Parathyroid adenoma (tissue), 2 donors: ENCODE measurements at regions not wholly inside any gene's neighbourhood (a gene's known extent, or its start where the extent isn't known, plus 50 kb on each side); places are given as distances from the start of the nearest gene placed in this dataset.

Experiments
- H2AFZ ChIP-seq: fragments of 300-600 bp; sonication (generic); one replicate; pipeline ENCODE4 v1.7.0; 2017; ENCODE audit warnings: antibody characterized with exemption, mild to moderate bottlenecking
- H3K27ac ChIP-seq: fragments of 300-600 bp; sonication (generic); one replicate; pipeline ENCODE4 v1.7.0; 2017
- H3K27me3 ChIP-seq: fragments of 300-600 bp; sonication (generic); one replicate; pipeline ENCODE4 v1.7.0; 2017; ENCODE audit warnings: low read length; ENCODE audit not compliant: control insufficient read depth, insufficient read depth
- H3K36me3 ChIP-seq: fragments of 300-600 bp; sonication (generic); one replicate; pipeline ENCODE4 v1.7.0; 2017; ENCODE audit warnings: low read length; ENCODE audit not compliant: control insufficient read depth, insufficient read depth
- H3K4me1 ChIP-seq: fragments of 300-600 bp; sonication (generic); one replicate; pipeline ENCODE4 v1.7.0; 2017; ENCODE audit warnings: control low read depth
- H3K4me2 ChIP-seq: fragments of 300-600 bp; sonication (generic); one replicate; pipeline ENCODE4 v1.7.0; 2017; ENCODE audit warnings: low read length
- H3K4me3 ChIP-seq: fragments of 300-600 bp; sonication (generic); one replicate; pipeline ENCODE4 v1.7.0; 2017; ENCODE audit warnings: low read depth, low read length
- H3K79me2 ChIP-seq: fragments of 300-600 bp; sonication (generic); one replicate; pipeline ENCODE4 v1.7.0; 2017; ENCODE audit warnings: control low read depth
- H3K9ac ChIP-seq: fragments of 300-600 bp; sonication (generic); one replicate; pipeline ENCODE4 v1.7.0; 2017; ENCODE audit warnings: mild to moderate bottlenecking
- H3K9me3 ChIP-seq: fragments of 300-600 bp; sonication (generic); one replicate; pipeline ENCODE4 v1.7.0; 2017; ENCODE audit warnings: low read length; ENCODE audit not compliant: control insufficient read depth
- CTCF ChIP-seq: fragments of 300-600 bp; sonication (generic); IDR thresholded peaks from one replicate; pipeline ENCODE4 v1.7.0; 2017; ENCODE audit warnings: antibody characterized with exemption, mild to moderate bottlenecking
- donor health status: primary hyperparathyroidism.

- no peak overlapping the region for H3K4me2 ChIP-seq
- no peaks in the 10 kb centered on the region for H3K4me1 ChIP-seq
- no peak overlapping the region for H3K4me3 ChIP-seq
- no peaks in the 10 kb centered on the region for H3K9me3 ChIP-seq
- H3K36me3 ChIP-seq = no peaks in the 10 kb centered on the region
- H3K27ac ChIP-seq = no peak overlapping the region
- no peak overlapping the region for H3K9ac ChIP-seq
- no peaks in the 10 kb centered on the region for H3K27me3 ChIP-seq
- no peak for TF ChIP-seq CTCF
- no peaks in the 10 kb centered on the region for H3K79me2 ChIP-seq
- H2AFZ ChIP-seq = no peak overlapping the region
Measured at GRCh38 chr20:6450841-6451240, 316.6 kb upstream of the BMP2 start.

- no peaks in the 10 kb centered on the region for H3K79me2 ChIP-seq
- H2AFZ ChIP-seq = no peak overlapping the region
- no peaks in the 10 kb centered on the region for H3K36me3 ChIP-seq
- no peaks in the 10 kb centered on the region for H3K9me3 ChIP-seq
- TF ChIP-seq CTCF = no peak
- no peak overlapping the region for H3K4me3 ChIP-seq
- H3K27me3 ChIP-seq = no peaks in the 10 kb centered on the region
- no peak overlapping the region for H3K27ac ChIP-seq
- no peak overlapping the region for H3K4me2 ChIP-seq
- no peaks in the 10 kb centered on the region for H3K4me1 ChIP-seq
- H3K9ac ChIP-seq = no peak overlapping the region
Measured at GRCh38 chr20:6440443-6440799, 317.6 kb upstream of the FERMT1 start.

- Histone ChIP-seq H3K4me1 (no peaks in the 10 kb centered on the region), H3K79me2 (no peaks in the 10 kb centered on the region), H3K4me2 (no peak overlapping the region), H3K27me3 (no peaks in the 10 kb centered on the region), H2AFZ (no peak overlapping the region), H3K4me3 (no peak overlapping the region), H3K36me3 (no peaks in the 10 kb centered on the region), H3K9me3 (no peaks in the 10 kb centered on the region), H3K9ac (no peak overlapping the region), H3K27ac (no peak overlapping the region)
- TF ChIP-seq CTCF = no peak
Measured at GRCh38 chr20:6439737-6440442, 317.1 kb upstream of the FERMT1 start.

- Histone ChIP-seq H3K4me3 (no peak overlapping the region), H3K27ac (no peak overlapping the region), H3K4me1 (no peaks in the 10 kb centered on the region), H3K36me3 (no peaks in the 10 kb centered on the region), H3K79me2 (no peaks in the 10 kb centered on the region), H3K9me3 (no peaks in the 10 kb centered on the region), H2AFZ (no peak overlapping the region), H3K27me3 (no peaks in the 10 kb centered on the region), H3K9ac (no peak overlapping the region), H3K4me2 (no peak overlapping the region)
- TF ChIP-seq CTCF = no peak
Measured at GRCh38 chr20:6434131-6434530, 311.3 kb upstream of the FERMT1 start.

GRCh38 chr20:6430381-6430780 lies 307.6 kb upstream of the FERMT1 start:
- no peaks in the 10 kb centered on the region for H3K79me2 ChIP-seq
- TF ChIP-seq CTCF = no peak
- no peaks in the 10 kb centered on the region for H3K4me1 ChIP-seq
- no peaks in the 10 kb centered on the region for H3K27me3 ChIP-seq
- H3K9me3 ChIP-seq = no peaks in the 10 kb centered on the region
- no peak overlapping the region for H3K4me2 ChIP-seq
- no peaks in the 10 kb centered on the region for H3K36me3 ChIP-seq
- no peak overlapping the region for H3K27ac ChIP-seq
- H2AFZ ChIP-seq = no peak overlapping the region
- H3K4me3 ChIP-seq = no peak overlapping the region
- no peak overlapping the region for H3K9ac ChIP-seq
